Liver (tissue), 3 donors: ENCODE measurements at regions not wholly inside any gene's neighbourhood (a gene's known extent, or its start where the extent isn't known, plus 50 kb on each side); places are given as distances from the start of the nearest gene placed in this dataset.

Experiments used
- EGR1 ChIP-seq, 2 donors: IDR thresholded peaks; 2 replicates each; pipeline ENCODE4 v1.6.1; 2016 to 2018; ENCODE audit warnings: antibody characterized with exemption in 2 of 2, low read depth in 2 of 2
- RAD21 ChIP-seq, 2 donors: IDR thresholded peaks; 2 replicates each; pipeline ENCODE4 v1.6.1; 2016; ENCODE audit warnings: antibody characterized with exemption in 2 of 2, mild to moderate bottlenecking in 2 of 2
- SP1 ChIP-seq: IDR thresholded peaks from 2 replicates; pipeline ENCODE4 v1.6.1; 2018; ENCODE audit warnings: antibody characterized with exemption, mild to moderate bottlenecking
- TF ChIP-seq, protein P1 (sequence below): fragments of 150-350 bp; IDR thresholded peaks from 2 replicates; pipeline ENCODE4 v1.5.1; 2017; ENCODE audit warnings: improper control_type of control experiment, low read depth, low read length; ENCODE audit not compliant: missing input control
- TF ChIP-seq, protein P2 (sequence below): IDR thresholded peaks from 2 replicates; pipeline ENCODE4 v1.6.1; 2016; ENCODE audit warnings: antibody characterized with exemption
- TF ChIP-seq, protein P3 (sequence below): IDR thresholded peaks from 2 replicates; pipeline ENCODE4 v1.6.1; 2016; ENCODE audit warnings: antibody characterized with exemption
- TF ChIP-seq, protein P4 (sequence below): IDR thresholded peaks from 2 replicates; pipeline ENCODE4 v1.6.1; 2016; ENCODE audit warnings: antibody characterized with exemption
- donor health status: healthy.
- donor health status: healthy.

DNA sequence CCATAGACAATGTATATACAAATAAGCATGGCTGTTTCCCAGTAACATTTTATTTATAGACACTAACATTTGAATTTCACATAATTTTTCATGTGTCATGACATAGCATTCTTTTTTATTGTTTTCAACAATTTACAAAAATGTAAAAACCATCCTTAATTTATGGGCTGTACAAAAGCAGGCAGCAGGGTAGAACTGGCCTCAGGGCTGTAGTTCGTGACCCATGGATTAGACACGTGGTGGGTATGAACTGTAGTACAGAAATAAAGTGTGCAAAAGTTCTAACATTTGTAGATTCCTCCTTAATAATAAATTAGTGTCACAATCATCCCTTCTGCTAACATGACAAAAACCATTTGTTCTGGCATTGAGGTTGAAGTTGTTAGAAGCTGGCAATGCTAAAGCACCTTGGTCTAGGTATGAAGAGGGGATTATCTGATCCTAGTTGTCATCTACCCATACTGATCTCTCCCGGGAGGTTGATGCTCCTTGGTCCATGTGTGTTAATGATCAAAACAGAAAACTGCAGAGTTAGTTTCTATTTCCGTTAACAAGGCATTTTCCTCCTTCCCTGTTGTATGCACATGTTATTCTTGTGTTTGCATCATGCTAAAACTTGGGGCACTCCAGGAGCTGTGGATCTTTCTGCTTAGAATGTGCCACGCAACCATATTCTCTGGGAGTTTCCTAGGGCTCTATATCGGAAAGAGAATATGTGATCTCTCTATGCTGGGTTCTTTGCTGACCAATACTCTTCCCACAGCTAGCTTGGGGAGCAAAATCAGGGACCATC, 917.6 kb downstream of the TLE1 start:
- TF ChIP-seq SP1 (no peak), RAD21 (IDR thresholded peaks at IDR 0.05) (no peak), EGR1 (IDR thresholded peaks at IDR 0.05; ENCODE audit: low read depth in 2 of 2) (no peak)
- TF ChIP-seq, protein P1, sequence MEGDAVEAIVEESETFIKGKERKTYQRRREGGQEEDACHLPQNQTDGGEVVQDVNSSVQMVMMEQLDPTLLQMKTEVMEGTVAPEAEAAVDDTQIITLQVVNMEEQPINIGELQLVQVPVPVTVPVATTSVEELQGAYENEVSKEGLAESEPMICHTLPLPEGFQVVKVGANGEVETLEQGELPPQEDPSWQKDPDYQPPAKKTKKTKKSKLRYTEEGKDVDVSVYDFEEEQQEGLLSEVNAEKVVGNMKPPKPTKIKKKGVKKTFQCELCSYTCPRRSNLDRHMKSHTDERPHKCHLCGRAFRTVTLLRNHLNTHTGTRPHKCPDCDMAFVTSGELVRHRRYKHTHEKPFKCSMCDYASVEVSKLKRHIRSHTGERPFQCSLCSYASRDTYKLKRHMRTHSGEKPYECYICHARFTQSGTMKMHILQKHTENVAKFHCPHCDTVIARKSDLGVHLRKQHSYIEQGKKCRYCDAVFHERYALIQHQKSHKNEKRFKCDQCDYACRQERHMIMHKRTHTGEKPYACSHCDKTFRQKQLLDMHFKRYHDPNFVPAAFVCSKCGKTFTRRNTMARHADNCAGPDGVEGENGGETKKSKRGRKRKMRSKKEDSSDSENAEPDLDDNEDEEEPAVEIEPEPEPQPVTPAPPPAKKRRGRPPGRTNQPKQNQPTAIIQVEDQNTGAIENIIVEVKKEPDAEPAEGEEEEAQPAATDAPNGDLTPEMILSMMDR, result no peak
- TF ChIP-seq, protein P2, sequence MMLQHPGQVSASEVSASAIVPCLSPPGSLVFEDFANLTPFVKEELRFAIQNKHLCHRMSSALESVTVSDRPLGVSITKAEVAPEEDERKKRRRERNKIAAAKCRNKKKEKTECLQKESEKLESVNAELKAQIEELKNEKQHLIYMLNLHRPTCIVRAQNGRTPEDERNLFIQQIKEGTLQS, result no peak
- TF ChIP-seq, protein P3, sequence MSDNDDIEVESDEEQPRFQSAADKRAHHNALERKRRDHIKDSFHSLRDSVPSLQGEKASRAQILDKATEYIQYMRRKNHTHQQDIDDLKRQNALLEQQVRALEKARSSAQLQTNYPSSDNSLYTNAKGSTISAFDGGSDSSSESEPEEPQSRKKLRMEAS, result no peak
- TF ChIP-seq, protein P4, sequence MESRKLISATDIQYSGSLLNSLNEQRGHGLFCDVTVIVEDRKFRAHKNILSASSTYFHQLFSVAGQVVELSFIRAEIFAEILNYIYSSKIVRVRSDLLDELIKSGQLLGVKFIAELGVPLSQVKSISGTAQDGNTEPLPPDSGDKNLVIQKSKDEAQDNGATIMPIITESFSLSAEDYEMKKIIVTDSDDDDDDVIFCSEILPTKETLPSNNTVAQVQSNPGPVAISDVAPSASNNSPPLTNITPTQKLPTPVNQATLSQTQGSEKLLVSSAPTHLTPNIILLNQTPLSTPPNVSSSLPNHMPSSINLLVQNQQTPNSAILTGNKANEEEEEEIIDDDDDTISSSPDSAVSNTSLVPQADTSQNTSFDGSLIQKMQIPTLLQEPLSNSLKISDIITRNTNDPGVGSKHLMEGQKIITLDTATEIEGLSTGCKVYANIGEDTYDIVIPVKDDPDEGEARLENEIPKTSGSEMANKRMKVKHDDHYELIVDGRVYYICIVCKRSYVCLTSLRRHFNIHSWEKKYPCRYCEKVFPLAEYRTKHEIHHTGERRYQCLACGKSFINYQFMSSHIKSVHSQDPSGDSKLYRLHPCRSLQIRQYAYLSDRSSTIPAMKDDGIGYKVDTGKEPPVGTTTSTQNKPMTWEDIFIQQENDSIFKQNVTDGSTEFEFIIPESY, result no peak
